ENCODE measurements at regions not wholly inside any gene's neighbourhood (a gene's known extent, or its start where the extent isn't known, plus 50 kb on each side); places are given as distances from the start of the nearest gene placed in this dataset.

GRCh38 chr5:68991279-68992084 lies 102.3 kb upstream of the SLC30A5 start:
- no peak for DNase-seq
- WGBS (ENCODE audit: extremely low coverage, insufficient coverage, low lambda C conversion rate), result no CpG with 5 or more reads among the region's 1 CpG
- no peaks in the 10 kb centered on the region for H3K27me3 ChIP-seq (ENCODE audit: insufficient read depth, low read length, poor library complexity)

GRCh38 chr5:68994645-68995044 lies 99.2 kb upstream of the SLC30A5 start:
- Histone ChIP-seq H3K79me2 (ENCODE audit: control insufficient read depth, insufficient read depth, low read length) (no peaks in the 10 kb centered on the region), H3K4me2 (ENCODE audit: low read length) (no peak overlapping the region), H4K5ac (ENCODE audit: low read length) (no peak overlapping the region), H3K27me3 (ENCODE audit: insufficient read depth, low read length, poor library complexity) (no peaks in the 10 kb centered on the region), H3K27ac (ENCODE audit: low read depth, low read length) (no peak overlapping the region), H3K4me3 (ENCODE audit: low read length) (no peak overlapping the region), H2AK5ac (ENCODE audit: low read length) (no peak overlapping the region), H3K56ac (ENCODE audit: low read length) (no peak overlapping the region), H2BK120ac (ENCODE audit: low read depth, low read length) (no peak overlapping the region), H3K18ac (ENCODE audit: low read length) (no peak overlapping the region), H2BK15ac (replicated peaks; ENCODE audit: low read depth) (no peak overlapping the region), H3K4ac (ENCODE audit: low read depth, low read length) (no peak overlapping the region), H3K79me1 (ENCODE audit: low read length) (no peaks in the 10 kb centered on the region), H3K36me3 (ENCODE audit: control insufficient read depth, insufficient read depth, low read length) (no peaks in the 10 kb centered on the region), H3K23ac (ENCODE audit: low read length) (no peak overlapping the region), H3K4me1 (ENCODE audit: control insufficient read depth, low read depth, low read length) (no peaks in the 10 kb centered on the region), H3K9ac (ENCODE audit: low read length) (no peak overlapping the region), H2BK5ac (ENCODE audit: low read length) (no peak overlapping the region), H4K8ac (ENCODE audit: low read depth, low read length) (no peak overlapping the region)
- DNase-seq, result no peak
- no CpG with 5 or more reads among the region's 4 CpGs for WGBS (ENCODE audit: extremely low coverage, insufficient coverage, low lambda C conversion rate)

More at GRCh38 chr5:68991279-68992084, 102.3 kb upstream of the SLC30A5 start:
- no peak overlapping the region for H3K56ac ChIP-seq (ENCODE audit: low read length)
- no peaks in the 10 kb centered on the region for H3K36me3 ChIP-seq (ENCODE audit: control insufficient read depth, insufficient read depth, low read length)
- no peaks in the 10 kb centered on the region for H3K4me1 ChIP-seq (ENCODE audit: control insufficient read depth, low read depth, low read length)
- no peaks in the 10 kb centered on the region for H3K79me2 ChIP-seq (ENCODE audit: control insufficient read depth, insufficient read depth, low read length)
- no peaks in the 10 kb centered on the region for H3K79me1 ChIP-seq (ENCODE audit: low read length)
- no peak overlapping the region for H2BK5ac ChIP-seq (ENCODE audit: low read length)
- no peak overlapping the region for H3K18ac ChIP-seq (ENCODE audit: low read length)
- H3K23ac ChIP-seq (ENCODE audit: low read length), result no peak overlapping the region
- no peak overlapping the region for H2AK5ac ChIP-seq (ENCODE audit: low read length)
- H2BK120ac ChIP-seq (ENCODE audit: low read depth, low read length), result no peak overlapping the region
- H3K4me2 ChIP-seq (ENCODE audit: low read length), result no peak overlapping the region
- H3K4ac ChIP-seq (ENCODE audit: low read depth, low read length), result no peak overlapping the region
- no peak overlapping the region for H3K27ac ChIP-seq (ENCODE audit: low read depth, low read length)
- H2BK15ac ChIP-seq (replicated peaks; ENCODE audit: low read depth), result no peak overlapping the region
- H3K9ac ChIP-seq (ENCODE audit: low read length), result no peak overlapping the region
- H4K5ac ChIP-seq (ENCODE audit: low read length), result no peak overlapping the region
- H4K8ac ChIP-seq (ENCODE audit: low read depth, low read length), result no peak overlapping the region
- H3K4me3 ChIP-seq (ENCODE audit: low read length), result no peak overlapping the region

GRCh38 chr5:68995845-68996545 lies 97.8 kb upstream of the SLC30A5 start:
- no peaks in the 10 kb centered on the region for H3K79me1 ChIP-seq (ENCODE audit: low read length)
- H3K27ac ChIP-seq (ENCODE audit: low read depth, low read length), result no peak overlapping the region
- H3K56ac ChIP-seq (ENCODE audit: low read length), result no peak overlapping the region
- H2BK5ac ChIP-seq (ENCODE audit: low read length), result no peak overlapping the region
- H3K9ac ChIP-seq (ENCODE audit: low read length), result no peak overlapping the region
- no peak overlapping the region for H3K4ac ChIP-seq (ENCODE audit: low read depth, low read length)
- no CpG with 5 or more reads among the region's 11 CpGs for WGBS (ENCODE audit: extremely low coverage, insufficient coverage, low lambda C conversion rate)
- no peak overlapping the region for H3K23ac ChIP-seq (ENCODE audit: low read length)
- H2BK120ac ChIP-seq (ENCODE audit: low read depth, low read length), result no peak overlapping the region
- H3K79me2 ChIP-seq (ENCODE audit: control insufficient read depth, insufficient read depth, low read length), result no peaks in the 10 kb centered on the region
- no peak overlapping the region for H2BK15ac ChIP-seq (replicated peaks; ENCODE audit: low read depth)
- no peak for DNase-seq
- H2AK5ac ChIP-seq (ENCODE audit: low read length), result no peak overlapping the region
- H4K5ac ChIP-seq (ENCODE audit: low read length), result no peak overlapping the region
- no peak overlapping the region for H3K4me3 ChIP-seq (ENCODE audit: low read length)
- no peaks in the 10 kb centered on the region for H3K4me1 ChIP-seq (ENCODE audit: control insufficient read depth, low read depth, low read length)
- no peaks in the 10 kb centered on the region for H3K36me3 ChIP-seq (ENCODE audit: control insufficient read depth, insufficient read depth, low read length)
- H3K4me2 ChIP-seq (ENCODE audit: low read length), result no peak overlapping the region
- no peaks in the 10 kb centered on the region for H3K27me3 ChIP-seq (ENCODE audit: insufficient read depth, low read length, poor library complexity)
- no peak overlapping the region for H4K8ac ChIP-seq (ENCODE audit: low read depth, low read length)
- H3K18ac ChIP-seq (ENCODE audit: low read length), result no peak overlapping the region

- H3K9ac ChIP-seq (ENCODE audit: low read length), result no peak overlapping the region
- H3K27me3 ChIP-seq (ENCODE audit: insufficient read depth, low read length, poor library complexity), result no peaks in the 10 kb centered on the region
- no peak overlapping the region for H3K4ac ChIP-seq (ENCODE audit: low read depth, low read length)
- H3K23ac ChIP-seq (ENCODE audit: low read length), result no peak overlapping the region
- no peak overlapping the region for H2BK5ac ChIP-seq (ENCODE audit: low read length)
- no peak overlapping the region for H4K5ac ChIP-seq (ENCODE audit: low read length)
- no CpG with 5 or more reads among the region's 3 CpGs for WGBS (ENCODE audit: extremely low coverage, insufficient coverage, low lambda C conversion rate)
- H3K27ac ChIP-seq (ENCODE audit: low read depth, low read length), result no peak overlapping the region
- no peak overlapping the region for H3K56ac ChIP-seq (ENCODE audit: low read length)
- H2BK15ac ChIP-seq (replicated peaks; ENCODE audit: low read depth), result no peak overlapping the region
- H3K4me2 ChIP-seq (ENCODE audit: low read length), result no peak overlapping the region
- no peak overlapping the region for H4K8ac ChIP-seq (ENCODE audit: low read depth, low read length)
- no peak overlapping the region for H3K18ac ChIP-seq (ENCODE audit: low read length)
- H3K36me3 ChIP-seq (ENCODE audit: control insufficient read depth, insufficient read depth, low read length), result no peaks in the 10 kb centered on the region
- H3K4me3 ChIP-seq (ENCODE audit: low read length), result no peak overlapping the region
- no peak overlapping the region for H2AK5ac ChIP-seq (ENCODE audit: low read length)
- H2BK120ac ChIP-seq (ENCODE audit: low read depth, low read length), result no peak overlapping the region
- no peaks in the 10 kb centered on the region for H3K4me1 ChIP-seq (ENCODE audit: control insufficient read depth, low read depth, low read length)
- H3K79me1 ChIP-seq (ENCODE audit: low read length), result no peaks in the 10 kb centered on the region
- no peaks in the 10 kb centered on the region for H3K79me2 ChIP-seq (ENCODE audit: control insufficient read depth, insufficient read depth, low read length)
- DNase-seq, result no peak
Observed at GRCh38 chr5:68999181-68999580, 94.6 kb upstream of the SLC30A5 start.

- Histone ChIP-seq H4K8ac (ENCODE audit: low read depth, low read length) (no peak overlapping the region), H2BK5ac (ENCODE audit: low read length) (no peak overlapping the region), H2BK120ac (ENCODE audit: low read depth, low read length) (no peak overlapping the region), H3K27ac (ENCODE audit: low read depth, low read length) (no peak overlapping the region), H3K27me3 (ENCODE audit: insufficient read depth, low read length, poor library complexity) (no peaks in the 10 kb centered on the region), H3K4me1 (ENCODE audit: control insufficient read depth, low read depth, low read length) (no peaks in the 10 kb centered on the region), H3K4me3 (ENCODE audit: low read length) (no peak overlapping the region), H3K56ac (ENCODE audit: low read length) (no peak overlapping the region), H3K4me2 (ENCODE audit: low read length) (no peak overlapping the region), H4K5ac (ENCODE audit: low read length) (no peak overlapping the region), H2AK5ac (ENCODE audit: low read length) (no peak overlapping the region), H3K23ac (ENCODE audit: low read length) (no peak overlapping the region), H3K79me2 (ENCODE audit: control insufficient read depth, insufficient read depth, low read length) (no peaks in the 10 kb centered on the region), H3K36me3 (ENCODE audit: control insufficient read depth, insufficient read depth, low read length) (no peaks in the 10 kb centered on the region), H2BK15ac (replicated peaks; ENCODE audit: low read depth) (no peak overlapping the region), H3K79me1 (ENCODE audit: low read length) (no peaks in the 10 kb centered on the region), H3K18ac (ENCODE audit: low read length) (no peak overlapping the region), H3K9ac (ENCODE audit: low read length) (no peak overlapping the region), H3K4ac (ENCODE audit: low read depth, low read length) (no peak overlapping the region)
- DNase-seq, result no peak
- WGBS (ENCODE audit: extremely low coverage, insufficient coverage, low lambda C conversion rate), result no CpG with 5 or more reads among the region's 5 CpGs
Observed at GRCh38 chr5:69000216-69000919, 93.4 kb upstream of the SLC30A5 start.

Measured in mesendoderm (in vitro differentiated cells).